ENCODE measurements at regions not wholly inside any gene's neighbourhood (a gene's known extent, or its start where the extent isn't known, plus 50 kb on each side); places are given as distances from the start of the nearest gene placed in this dataset.
"Not testable (repeated sequence)": the region's sequence is repeated elsewhere in the genome, so short reads cannot be mapped to it uniquely, and the experiment has no call there.

GRCh38 chr7:112669306-112669705 is 120.9 kb downstream of the TMEM168 start:
- no peaks in the 10 kb centered on the region for H3K4me1 ChIP-seq (ENCODE audit: control insufficient read depth, insufficient read depth, low read length)
- H3K27me3 ChIP-seq (ENCODE audit: control insufficient read depth, insufficient read depth, low read length) = no peaks in the 10 kb centered on the region
- DNase-seq = no peak
- H3K4me3 ChIP-seq (ENCODE audit: low read length) = no peak overlapping the region
- no peaks in the 10 kb centered on the region for H3K36me3 ChIP-seq (ENCODE audit: control insufficient read depth, insufficient read depth, low read length)
- no peak overlapping the region for H3K27ac ChIP-seq (ENCODE audit: low read length)
- no peaks in the 10 kb centered on the region for H3K9me3 ChIP-seq (ENCODE audit: control insufficient read depth, low read depth, low read length)

GRCh38 chr7:112670193-112670592 is 120.0 kb downstream of the TMEM168 start:
- 100% methylated on average over 4 of the region's 4 CpGs for WGBS (ENCODE audit: insufficient coverage, low lambda C conversion rate)
- no peaks in the 10 kb centered on the region for H3K36me3 ChIP-seq (ENCODE audit: control insufficient read depth, insufficient read depth, low read length)
- H3K27ac ChIP-seq (ENCODE audit: low read length) = no peak overlapping the region
- no peak for DNase-seq
- no peaks in the 10 kb centered on the region for H3K9me3 ChIP-seq (ENCODE audit: control insufficient read depth, low read depth, low read length)
- no peaks in the 10 kb centered on the region for H3K27me3 ChIP-seq (ENCODE audit: control insufficient read depth, insufficient read depth, low read length)
- H3K4me1 ChIP-seq (ENCODE audit: control insufficient read depth, insufficient read depth, low read length) = no peaks in the 10 kb centered on the region
- H3K4me3 ChIP-seq (ENCODE audit: low read length) = no peak overlapping the region

- 96% methylated on average over 5 of the region's 6 CpGs for WGBS (ENCODE audit: insufficient coverage, low lambda C conversion rate)
- Histone ChIP-seq H3K9me3 (ENCODE audit: control insufficient read depth, low read depth, low read length) (no peaks in the 10 kb centered on the region), H3K4me1 (ENCODE audit: control insufficient read depth, insufficient read depth, low read length) (no peaks in the 10 kb centered on the region), H3K27ac (ENCODE audit: low read length) (no peak overlapping the region), H3K36me3 (ENCODE audit: control insufficient read depth, insufficient read depth, low read length) (no peaks in the 10 kb centered on the region), H3K4me3 (ENCODE audit: low read length) (no peak overlapping the region), H3K27me3 (ENCODE audit: control insufficient read depth, insufficient read depth, low read length) (no peaks in the 10 kb centered on the region)
- DNase-seq = no peak
Measured at GRCh38 chr7:112678626-112679025, 111.6 kb downstream of the TMEM168 start.

GRCh38 chr7:112689466-112690177 is 100.6 kb downstream of the TMEM168 start:
- H3K4me1 ChIP-seq (ENCODE audit: control insufficient read depth, insufficient read depth, low read length); H3K27me3 ChIP-seq (ENCODE audit: control insufficient read depth, insufficient read depth, low read length); H3K27ac ChIP-seq (ENCODE audit: low read length); H3K4me3 ChIP-seq (ENCODE audit: low read length); H3K9me3 ChIP-seq (ENCODE audit: control insufficient read depth, low read depth, low read length); H3K36me3 ChIP-seq (ENCODE audit: control insufficient read depth, insufficient read depth, low read length): not testable (repeated sequence)
- no CpG with 5 or more reads among the region's 6 CpGs for WGBS (ENCODE audit: insufficient coverage, low lambda C conversion rate)
- DNase-seq = peak in 1 of 2 donors; percentile 15

GRCh38 chr7:112692333-112692732 is 97.9 kb downstream of the TMEM168 start:
- Histone ChIP-seq H3K4me3 (ENCODE audit: low read length) (no peak overlapping the region), H3K27ac (ENCODE audit: low read length) (no peak overlapping the region), H3K36me3 (ENCODE audit: control insufficient read depth, insufficient read depth, low read length) (no peaks in the 10 kb centered on the region), H3K4me1 (ENCODE audit: control insufficient read depth, insufficient read depth, low read length) (peaks cover 8% of the 10 kb centered on the region), H3K27me3 (ENCODE audit: control insufficient read depth, insufficient read depth, low read length) (no peaks in the 10 kb centered on the region), H3K9me3 (ENCODE audit: control insufficient read depth, low read depth, low read length) (peaks cover 1% of the 10 kb centered on the region)
- no CpG with 5 or more reads among the region's 2 CpGs for WGBS (ENCODE audit: insufficient coverage, low lambda C conversion rate)
- no peak for DNase-seq

- not testable (repeated sequence) for H3K4me1 ChIP-seq (ENCODE audit: control insufficient read depth, insufficient read depth, low read length); DNase-seq; H3K4me3 ChIP-seq (ENCODE audit: low read length); H3K36me3 ChIP-seq (ENCODE audit: control insufficient read depth, insufficient read depth, low read length); H3K9me3 ChIP-seq (ENCODE audit: control insufficient read depth, low read depth, low read length); H3K27me3 ChIP-seq (ENCODE audit: control insufficient read depth, insufficient read depth, low read length); H3K27ac ChIP-seq (ENCODE audit: low read length)
- WGBS (ENCODE audit: insufficient coverage, low lambda C conversion rate) = no CpG with 5 or more reads among the region's 30 CpGs
Measured at GRCh38 chr7:112697211-112697610, 93.0 kb downstream of the TMEM168 start.

GRCh38 chr7:112699725-112700513 is 90.3 kb downstream of the TMEM168 start:
- Histone ChIP-seq H3K27me3 (ENCODE audit: control insufficient read depth, insufficient read depth, low read length) (no peaks in the 10 kb centered on the region), H3K27ac (ENCODE audit: low read length) (no peak overlapping the region), H3K9me3 (ENCODE audit: control insufficient read depth, low read depth, low read length) (peaks cover 13% of the 10 kb centered on the region), H3K4me3 (ENCODE audit: low read length) (no peak overlapping the region), H3K36me3 (ENCODE audit: control insufficient read depth, insufficient read depth, low read length) (no peaks in the 10 kb centered on the region), H3K4me1 (ENCODE audit: control insufficient read depth, insufficient read depth, low read length) (peaks cover 9% of the 10 kb centered on the region)
- peak in 1 of 2 donors; percentile 44 for DNase-seq
- WGBS (ENCODE audit: insufficient coverage, low lambda C conversion rate) = 12% methylated on average over 3 of the region's 4 CpGs

- Histone ChIP-seq H3K4me1 (ENCODE audit: control insufficient read depth, insufficient read depth, low read length) (peaks cover 14% of the 10 kb centered on the region), H3K27ac (ENCODE audit: low read length) (peak overlapping the region; percentile 40), H3K4me3 (ENCODE audit: low read length) (no peak overlapping the region), H3K27me3 (ENCODE audit: control insufficient read depth, insufficient read depth, low read length) (no peaks in the 10 kb centered on the region), H3K9me3 (ENCODE audit: control insufficient read depth, low read depth, low read length) (peaks cover 13% of the 10 kb centered on the region), H3K36me3 (ENCODE audit: control insufficient read depth, insufficient read depth, low read length) (no peaks in the 10 kb centered on the region)
- no CpG with 5 or more reads among the region's 3 CpGs for WGBS (ENCODE audit: insufficient coverage, low lambda C conversion rate)
- peak; percentile 53 to 85 for DNase-seq
Measured at GRCh38 chr7:112701456-112701855, 88.7 kb downstream of the TMEM168 start.

- H3K4me3 ChIP-seq (ENCODE audit: low read length) = no peak overlapping the region
- peaks cover 5% of the 10 kb centered on the region for H3K9me3 ChIP-seq (ENCODE audit: control insufficient read depth, low read depth, low read length)
- H3K27me3 ChIP-seq (ENCODE audit: control insufficient read depth, insufficient read depth, low read length) = no peaks in the 10 kb centered on the region
- no peak for DNase-seq
- no peaks in the 10 kb centered on the region for H3K36me3 ChIP-seq (ENCODE audit: control insufficient read depth, insufficient read depth, low read length)
- no peak overlapping the region for H3K27ac ChIP-seq (ENCODE audit: low read length)
- WGBS (ENCODE audit: insufficient coverage, low lambda C conversion rate) = 40% methylated on average over 1 of the region's 2 CpGs
- H3K4me1 ChIP-seq (ENCODE audit: control insufficient read depth, insufficient read depth, low read length) = peaks cover 4% of the 10 kb centered on the region
Measured at GRCh38 chr7:112707655-112708054, 82.5 kb downstream of the TMEM168 start.

- no CpG with 5 or more reads among the region's 1 CpG for WGBS (ENCODE audit: insufficient coverage, low lambda C conversion rate)
Measured at GRCh38 chr7:112708236-112708635, 82.0 kb downstream of the TMEM168 start.

More at GRCh38 chr7:112708236-112708635, 82.0 kb downstream of the TMEM168 start:
- H3K4me3 ChIP-seq (ENCODE audit: low read length) = no peak overlapping the region
- peaks cover 5% of the 10 kb centered on the region for H3K9me3 ChIP-seq (ENCODE audit: control insufficient read depth, low read depth, low read length)
- peaks cover 4% of the 10 kb centered on the region for H3K4me1 ChIP-seq (ENCODE audit: control insufficient read depth, insufficient read depth, low read length)
- H3K36me3 ChIP-seq (ENCODE audit: control insufficient read depth, insufficient read depth, low read length) = no peaks in the 10 kb centered on the region
- no peaks in the 10 kb centered on the region for H3K27me3 ChIP-seq (ENCODE audit: control insufficient read depth, insufficient read depth, low read length)
- H3K27ac ChIP-seq (ENCODE audit: low read length) = no peak overlapping the region
- peak in 1 of 2 donors; percentile 27 for DNase-seq

Data from large intestine (tissue), 3 donors.